ENCODE measurements at regions not wholly inside any gene's neighbourhood (a gene's known extent, or its start where the extent isn't known, plus 50 kb on each side); places are given as distances from the start of the nearest gene placed in this dataset.

DNA sequence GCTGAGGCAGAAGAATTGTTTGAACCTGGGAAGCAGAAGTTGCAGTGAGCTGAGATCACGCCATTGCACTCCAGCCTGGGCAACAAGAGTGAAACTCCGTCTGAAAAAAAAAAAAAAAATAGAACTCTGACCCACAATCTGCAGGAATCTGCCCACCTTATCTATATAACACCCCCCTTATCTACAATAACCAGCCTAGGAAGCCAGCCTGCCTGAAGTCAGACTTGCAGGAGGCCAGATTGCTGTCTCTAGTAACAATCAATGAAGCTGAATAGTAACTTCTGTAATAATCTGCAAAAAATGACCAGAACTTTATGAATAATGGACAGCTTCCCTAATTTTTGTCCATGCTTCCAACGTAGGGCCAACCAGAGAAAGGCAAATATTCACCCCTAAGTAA, 352.5 kb downstream of the CD83 start:
- H3K4me3 ChIP-seq: no peak overlapping the region
- DNase-seq (ENCODE audit: low spot score): no peak
- TF ChIP-seq, protein P1, sequence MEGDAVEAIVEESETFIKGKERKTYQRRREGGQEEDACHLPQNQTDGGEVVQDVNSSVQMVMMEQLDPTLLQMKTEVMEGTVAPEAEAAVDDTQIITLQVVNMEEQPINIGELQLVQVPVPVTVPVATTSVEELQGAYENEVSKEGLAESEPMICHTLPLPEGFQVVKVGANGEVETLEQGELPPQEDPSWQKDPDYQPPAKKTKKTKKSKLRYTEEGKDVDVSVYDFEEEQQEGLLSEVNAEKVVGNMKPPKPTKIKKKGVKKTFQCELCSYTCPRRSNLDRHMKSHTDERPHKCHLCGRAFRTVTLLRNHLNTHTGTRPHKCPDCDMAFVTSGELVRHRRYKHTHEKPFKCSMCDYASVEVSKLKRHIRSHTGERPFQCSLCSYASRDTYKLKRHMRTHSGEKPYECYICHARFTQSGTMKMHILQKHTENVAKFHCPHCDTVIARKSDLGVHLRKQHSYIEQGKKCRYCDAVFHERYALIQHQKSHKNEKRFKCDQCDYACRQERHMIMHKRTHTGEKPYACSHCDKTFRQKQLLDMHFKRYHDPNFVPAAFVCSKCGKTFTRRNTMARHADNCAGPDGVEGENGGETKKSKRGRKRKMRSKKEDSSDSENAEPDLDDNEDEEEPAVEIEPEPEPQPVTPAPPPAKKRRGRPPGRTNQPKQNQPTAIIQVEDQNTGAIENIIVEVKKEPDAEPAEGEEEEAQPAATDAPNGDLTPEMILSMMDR (IDR thresholded peaks at IDR 0.05): no peak
- H3K27ac ChIP-seq: no peak overlapping the region

DNA sequence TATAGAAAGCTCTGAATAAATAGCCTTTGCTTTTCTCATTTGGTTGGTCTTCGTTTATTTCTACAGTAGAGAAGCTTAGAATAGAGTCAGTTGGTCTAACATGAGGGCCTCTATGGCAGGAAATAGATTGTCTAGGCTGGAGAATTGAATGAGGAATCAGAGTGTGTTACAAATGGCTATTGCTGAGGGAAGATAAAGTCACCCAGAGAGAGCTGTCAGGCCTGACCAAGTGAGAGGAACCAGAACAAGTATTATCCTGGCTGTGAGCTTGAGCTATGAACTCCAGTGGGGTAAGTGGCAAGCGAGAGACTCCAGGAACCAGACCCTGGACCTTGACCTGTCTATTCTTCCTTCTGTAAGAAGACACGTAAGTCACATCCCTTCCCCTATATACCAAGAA, 353.1 kb downstream of the CD83 start:
- H3K27ac ChIP-seq: no peak overlapping the region
- TF ChIP-seq, protein P1 (IDR thresholded peaks at IDR 0.05): no peak
- DNase-seq (ENCODE audit: low spot score): no peak
- H3K4me3 ChIP-seq: no peak overlapping the region

DNA sequence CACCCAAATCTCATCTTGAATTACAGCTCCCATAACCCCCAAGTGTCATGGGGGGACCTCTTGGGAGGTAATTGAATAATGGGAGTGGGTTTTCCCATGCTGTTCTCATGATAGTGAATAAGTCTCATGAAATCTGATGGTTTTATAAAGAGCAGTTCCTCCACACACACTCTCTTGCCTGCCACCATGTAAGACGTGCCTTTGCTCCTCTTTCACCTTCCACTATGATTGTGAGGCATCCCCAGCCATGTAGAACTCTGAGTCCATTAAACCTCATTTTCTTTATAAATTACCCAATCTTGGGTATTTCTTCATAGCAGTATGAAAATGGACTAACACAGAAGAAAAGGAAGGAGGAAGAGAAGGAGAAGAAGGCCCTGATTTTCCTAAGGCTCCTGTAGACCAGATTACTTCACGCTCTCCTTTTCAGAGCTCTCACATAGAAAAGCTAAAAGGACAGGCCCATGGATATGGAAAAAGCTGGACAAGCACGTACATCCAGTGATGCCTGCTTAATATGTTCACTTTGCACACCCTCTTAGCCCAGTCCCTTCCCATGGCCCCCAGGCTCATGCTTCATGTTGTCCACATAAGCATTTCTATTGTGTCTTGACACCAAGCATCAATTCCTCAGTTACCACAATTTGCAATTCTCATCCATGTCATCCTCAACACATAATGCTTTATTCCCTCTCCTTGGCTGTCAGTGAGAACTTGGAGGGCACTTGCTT, 354.8 kb downstream of the CD83 start:
- TF ChIP-seq, protein P1 (IDR thresholded peaks at IDR 0.05): no peak
- Histone ChIP-seq H3K27ac (peak overlapping the region; percentile 42 to 79), H3K4me3 (no peak overlapping the region)
- no peak for DNase-seq (ENCODE audit: low spot score)

DNA sequence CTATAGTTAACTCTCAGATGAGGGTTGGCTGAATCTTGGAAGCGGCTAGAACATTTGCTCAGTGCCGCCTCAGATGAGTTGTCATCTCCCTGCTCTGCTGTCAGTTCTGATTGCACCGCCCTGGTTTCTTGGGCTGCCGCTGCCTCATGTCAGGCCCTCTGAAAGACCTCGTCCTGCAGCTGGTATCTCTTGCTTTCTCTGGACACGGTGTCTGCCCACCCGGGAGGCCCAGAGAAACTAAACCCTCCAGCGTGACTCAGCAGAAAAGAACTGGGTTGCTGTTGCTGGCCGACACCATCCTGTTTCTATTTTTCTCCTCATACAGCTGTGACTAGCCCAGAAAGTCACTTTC, 355.4 kb downstream of the CD83 start:
- TF ChIP-seq, protein P1 (IDR thresholded peaks at IDR 0.05): no peak
- no peak for DNase-seq (ENCODE audit: low spot score)

DNA sequence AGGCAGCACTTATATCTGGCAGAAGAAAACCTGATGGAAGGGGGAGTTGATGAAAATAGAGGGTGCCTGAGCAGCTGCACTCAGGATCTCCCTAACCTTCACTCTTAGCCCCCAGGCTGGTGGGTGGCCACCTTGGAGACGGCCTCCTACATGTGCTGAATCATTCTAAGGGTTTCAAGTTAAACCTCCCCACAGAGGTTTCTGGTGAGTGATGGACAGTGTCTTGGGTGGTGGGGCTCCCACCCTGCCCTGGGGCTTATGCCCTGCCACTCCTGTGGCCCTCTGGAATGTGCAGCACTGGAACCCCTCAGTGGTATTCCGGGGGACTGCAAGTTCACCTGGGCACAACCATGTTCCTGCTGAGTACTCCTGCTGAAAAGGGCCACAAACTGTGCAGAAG, 357.2 kb downstream of the CD83 start:
- DNase-seq (ENCODE audit: low spot score): no peak
- H3K4me3 ChIP-seq: no peak overlapping the region
- H3K27ac ChIP-seq: no peak overlapping the region
- TF ChIP-seq, protein P1 (IDR thresholded peaks at IDR 0.05): no peak

More for the DNA sequence above, 355.4 kb downstream of the CD83 start:
- no peak overlapping the region for H3K4me3 ChIP-seq
- peak overlapping the region; percentile 42 to 79 for H3K27ac ChIP-seq

DNA sequence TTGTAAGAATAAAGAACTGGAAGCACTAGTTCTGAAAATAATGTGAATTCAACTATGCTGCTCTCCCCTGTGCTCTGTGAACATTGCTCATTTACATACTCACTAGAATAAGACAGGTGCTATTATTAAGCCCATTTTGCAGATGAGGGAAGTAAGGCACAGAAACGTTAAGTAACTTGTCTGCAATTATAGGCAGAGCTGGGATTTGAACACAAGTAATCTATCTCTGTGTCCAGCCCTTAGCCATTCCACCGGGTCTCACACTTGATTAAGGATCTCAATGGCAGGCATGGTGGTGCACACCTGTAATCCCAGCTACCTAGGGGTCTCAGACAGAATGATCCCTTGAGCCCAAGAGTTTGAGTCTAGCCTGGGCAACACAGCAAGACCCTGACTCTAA, 357.7 kb downstream of the CD83 start:
- TF ChIP-seq, protein P1 (IDR thresholded peaks at IDR 0.05): no peak
- DNase-seq (ENCODE audit: low spot score): no peak
- Histone ChIP-seq H3K4me3 (no peak overlapping the region), H3K27ac (no peak overlapping the region)

DNA sequence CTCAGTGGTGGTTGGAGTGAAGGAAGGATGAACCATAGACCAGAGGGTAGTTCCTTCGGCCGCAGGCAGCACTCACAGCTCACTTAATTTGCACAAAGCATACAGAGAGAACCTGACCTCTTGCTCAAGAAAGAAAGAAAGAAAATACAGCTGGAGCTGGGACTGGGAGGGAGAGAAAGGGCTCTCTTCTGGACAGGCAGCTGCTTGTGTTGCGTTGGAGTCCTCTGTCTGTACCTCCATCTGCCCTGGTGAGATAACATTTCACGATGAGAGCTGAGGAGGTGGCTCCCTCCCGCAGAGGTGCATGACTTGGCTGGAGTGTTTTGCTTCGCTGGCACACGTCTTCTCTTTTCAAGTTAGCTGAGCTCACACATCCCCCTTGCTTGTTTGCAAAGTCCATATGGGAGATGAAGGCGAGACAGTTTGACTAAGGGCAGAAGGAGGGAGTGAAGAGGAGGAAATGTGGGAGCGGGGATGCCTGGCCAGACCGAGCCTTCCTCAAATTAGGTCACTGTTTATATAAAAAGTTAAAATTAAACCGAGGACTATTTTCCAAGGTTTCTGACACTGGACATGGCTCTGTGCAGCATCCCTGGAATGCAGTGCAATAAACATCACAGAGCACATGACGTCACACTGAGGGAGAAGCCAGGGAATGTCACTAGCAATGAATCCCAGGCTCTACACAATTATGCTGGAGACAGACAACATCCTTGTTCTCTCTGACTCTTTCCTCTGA, 359.4 kb downstream of the CD83 start:
- H3K27ac ChIP-seq: peak overlapping the region; percentile 23 to 57
- peak overlapping the region; percentile 49 for H3K4me3 ChIP-seq
- no peak for DNase-seq (ENCODE audit: low spot score)
- TF ChIP-seq, protein P1 (IDR thresholded peaks at IDR 0.05): no peak

Data from coronary artery (tissue), 2 donors.